GM18868 (cell line): ENCODE measurements at regions not wholly inside any gene's neighbourhood (a gene's known extent, or its start where the extent isn't known, plus 50 kb on each side); places are given as distances from the start of the nearest gene placed in this dataset.
"Not testable (repeated sequence)": the region's sequence is repeated elsewhere in the genome, so short reads cannot be mapped to it uniquely, and the experiment has no call there.

Experiments
- ATAC-seq: cut with Tn5 transposase; IDR thresholded peaks from one replicate; pipeline ENCODE4 v1.9.1; 2021; ENCODE audit warnings: mild to moderate bottlenecking, moderate library complexity; ENCODE audit not compliant: unreplicated experiment

DNA sequence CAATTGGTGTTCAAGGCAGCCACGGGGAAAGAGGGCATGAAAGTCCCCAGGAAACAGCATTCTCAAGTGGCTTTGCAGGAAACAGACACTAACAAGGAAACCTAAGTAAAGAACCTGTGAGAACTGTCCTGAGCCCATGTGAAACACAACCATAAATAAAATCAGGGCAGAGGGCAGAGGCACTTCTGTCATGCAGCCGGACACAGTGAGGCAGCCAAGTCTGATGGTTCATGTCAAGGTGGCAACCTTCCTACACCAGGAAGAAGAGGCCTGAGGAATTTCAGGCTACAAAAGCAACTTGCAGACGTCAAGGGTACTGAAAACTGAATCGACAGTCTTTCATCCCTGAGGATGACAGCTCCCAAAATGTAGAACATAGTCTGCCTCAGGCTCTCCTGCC is 458.2 kb upstream of the NPVF start:
- no peak for ATAC-seq

- ATAC-seq, result no peak
Measured at GRCh38 chr7:25694211-25694610, 457.8 kb upstream of the NFE2L3 start.

- no peak for ATAC-seq
Measured at GRCh38 chr7:25694699-25695098, 457.3 kb upstream of the NFE2L3 start.

- no peak for ATAC-seq
Measured at GRCh38 chr7:25696571-25696970, 455.4 kb upstream of the NFE2L3 start.

GRCh38 chr7:25698451-25699113 is 453.4 kb upstream of the NFE2L3 start:
- ATAC-seq, result no peak

GRCh38 chr7:25700141-25700540 is 451.9 kb upstream of the NFE2L3 start:
- not testable (repeated sequence) for ATAC-seq

DNA sequence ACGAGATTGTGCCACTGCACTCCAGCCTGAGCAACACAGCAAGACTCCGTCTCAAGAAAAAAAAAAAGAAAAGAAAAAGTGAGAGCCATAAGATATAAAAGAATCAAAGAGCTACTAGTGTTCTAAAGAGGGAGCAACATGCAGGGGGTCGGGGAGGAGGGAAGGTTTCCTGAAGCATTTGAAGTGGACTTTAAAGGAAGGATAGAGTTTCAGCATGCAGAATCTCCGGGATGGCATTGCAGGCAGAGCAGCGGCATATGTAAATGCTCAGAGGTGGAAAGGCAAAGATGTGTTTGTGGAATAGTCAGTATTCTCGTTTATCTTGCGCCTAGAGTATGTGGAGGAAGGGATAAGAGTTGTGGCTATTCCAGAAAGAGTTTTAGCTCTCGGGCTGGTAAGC is 447.6 kb upstream of the NFE2L3 start:
- ATAC-seq, result no peak

DNA sequence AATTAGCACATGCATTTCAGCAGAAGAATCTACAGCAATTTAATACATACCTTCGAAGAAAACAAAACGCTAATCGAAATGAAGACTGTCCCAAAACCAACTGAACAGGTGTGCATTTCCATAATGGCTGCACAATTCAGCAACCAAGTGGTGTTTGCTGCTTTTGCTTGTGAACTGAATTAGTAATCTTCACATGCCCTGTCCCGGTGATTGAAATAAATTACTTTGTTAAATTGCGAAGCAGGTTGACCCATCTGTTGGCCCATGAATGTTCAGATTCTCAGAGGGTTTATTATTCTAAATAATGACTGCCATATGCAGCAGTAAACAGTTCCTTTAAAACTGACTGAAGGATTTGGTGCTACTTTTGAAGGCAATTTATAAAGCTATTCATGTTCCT is 445.2 kb upstream of the NFE2L3 start:
- no peak for ATAC-seq

DNA sequence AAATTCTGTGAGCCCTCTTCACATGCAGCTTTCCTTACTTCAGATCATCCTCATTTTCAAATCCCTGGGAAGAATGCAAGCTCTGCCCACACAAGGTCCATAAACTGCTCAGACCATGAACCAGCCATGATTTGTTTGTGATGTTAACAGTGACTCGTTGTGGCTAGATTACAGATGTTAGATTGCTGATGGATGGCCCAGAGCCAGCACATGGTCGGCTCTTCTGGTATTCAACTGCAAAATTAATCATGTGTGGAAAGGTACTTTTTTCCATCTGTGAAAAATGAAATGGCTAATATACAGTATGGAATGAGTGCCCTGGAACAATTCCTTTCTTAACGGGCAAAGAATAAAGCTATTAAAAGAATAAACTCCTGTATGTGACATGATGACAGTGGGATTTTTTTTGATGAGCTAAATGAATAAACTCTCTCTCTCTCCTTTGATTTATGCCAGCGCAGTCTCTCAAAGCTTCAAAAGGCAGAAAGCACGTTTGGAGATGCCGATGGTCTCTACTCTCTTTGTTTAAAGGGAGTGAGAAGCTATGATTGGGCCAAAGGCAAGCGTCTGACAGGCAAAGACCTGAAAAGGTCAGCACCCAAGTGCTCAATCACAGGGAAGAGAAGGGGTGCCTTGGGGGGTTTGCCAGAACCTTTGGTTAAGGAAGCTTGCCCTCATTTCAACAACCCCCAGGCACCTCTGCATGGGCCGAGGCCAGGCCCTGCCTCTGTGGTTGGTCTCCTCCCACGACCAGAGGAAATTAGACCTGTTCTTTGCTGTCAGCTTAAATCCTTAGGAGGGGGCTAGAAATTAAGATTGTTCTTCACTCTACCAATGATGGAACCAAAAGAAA is 444.0 kb upstream of the NFE2L3 start:
- no peak for ATAC-seq

GRCh38 chr7:25710959-25711358 is 441.0 kb upstream of the NFE2L3 start:
- ATAC-seq, result no peak

DNA sequence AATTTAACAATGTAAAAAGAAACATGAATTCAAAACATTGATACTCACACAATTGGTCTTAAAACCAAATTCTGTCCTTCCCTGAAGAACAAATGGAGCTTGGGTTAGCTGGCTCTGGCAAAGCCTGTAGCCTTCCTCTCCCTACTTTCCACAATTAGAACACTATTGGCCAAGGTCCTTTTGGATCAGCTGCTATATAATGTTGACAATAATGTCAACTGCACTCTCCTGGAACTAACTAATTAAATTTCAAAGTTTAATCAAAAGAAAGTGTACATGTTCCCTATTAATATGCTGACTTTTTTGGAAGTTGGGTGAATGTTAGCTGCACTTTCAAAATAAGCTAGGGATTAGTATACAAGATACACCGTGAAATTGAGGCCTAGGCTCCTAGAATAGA is 440.1 kb upstream of the NFE2L3 start:
- ATAC-seq, result no peak

GRCh38 chr7:25712500-25712899 is 439.5 kb upstream of the NFE2L3 start:
- no peak for ATAC-seq

DNA sequence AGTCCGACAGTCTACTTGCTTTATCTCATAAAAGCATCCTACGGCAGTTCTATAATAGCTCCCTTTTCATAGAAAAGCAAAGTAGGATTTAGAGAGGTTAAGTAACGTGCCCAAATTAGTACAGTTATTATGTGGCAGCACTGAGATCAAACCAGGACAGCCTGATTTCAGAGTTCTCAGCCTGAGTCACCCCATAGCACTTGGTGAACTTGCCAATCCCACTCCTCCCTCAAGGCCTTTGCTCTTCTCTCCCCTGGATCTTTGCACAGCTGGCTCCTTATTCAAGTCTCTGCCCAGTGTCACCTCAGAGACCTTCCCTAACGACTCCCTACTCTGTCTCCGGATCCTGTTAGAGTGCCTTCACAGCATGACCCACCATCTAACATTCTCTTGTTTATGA is 438.0 kb upstream of the NFE2L3 start:
- no peak for ATAC-seq

- no peak for ATAC-seq
Measured at GRCh38 chr7:25716421-25716820, 435.6 kb upstream of the NFE2L3 start.

GRCh38 chr7:25718596-25718995 is 433.4 kb upstream of the NFE2L3 start:
- no peak for ATAC-seq

- ATAC-seq, result no peak
Measured at GRCh38 chr7:25719190-25719896, 432.7 kb upstream of the NFE2L3 start.

DNA sequence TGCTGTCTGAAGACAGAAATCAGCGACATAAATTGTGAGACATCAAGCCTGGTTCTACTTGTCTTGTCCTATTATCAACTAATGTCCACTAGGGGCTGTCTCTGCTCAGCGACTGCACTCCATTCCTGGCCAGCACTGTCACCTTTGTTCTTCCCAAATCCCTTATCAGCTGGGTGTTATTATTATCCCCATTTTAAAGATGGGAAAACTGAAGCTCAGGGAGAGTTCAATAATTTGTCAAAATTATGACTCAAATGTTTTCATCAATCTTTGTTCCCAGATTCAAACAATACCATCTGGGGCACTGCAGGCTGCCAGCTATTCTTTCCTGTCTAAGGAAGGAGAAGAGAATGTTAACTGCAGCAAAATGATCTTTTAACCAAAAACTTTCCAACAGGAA is 431.6 kb upstream of the NFE2L3 start:
- ATAC-seq, result no peak

- ATAC-seq, result no peak
Measured at GRCh38 chr7:25722856-25723255, 429.1 kb upstream of the NFE2L3 start.

DNA sequence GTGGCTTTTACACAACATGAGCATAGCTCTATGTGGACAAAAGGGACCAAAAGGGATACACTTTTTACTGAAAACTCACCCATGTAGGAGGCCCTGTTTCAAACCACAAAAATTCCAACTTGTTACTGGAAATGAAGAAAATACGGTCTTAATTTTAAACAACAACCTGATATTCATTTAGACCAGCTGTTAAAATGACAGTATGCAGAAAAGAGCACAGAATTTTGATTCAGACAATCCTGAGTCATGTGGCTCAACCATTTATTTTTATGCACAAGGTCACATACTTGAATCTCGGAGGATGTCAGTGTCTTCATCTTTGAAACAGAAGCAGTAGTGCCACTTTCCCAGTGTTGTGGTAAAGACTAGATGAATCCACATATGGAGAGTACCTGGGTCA is 426.5 kb upstream of the NFE2L3 start:
- ATAC-seq, result no peak

DNA sequence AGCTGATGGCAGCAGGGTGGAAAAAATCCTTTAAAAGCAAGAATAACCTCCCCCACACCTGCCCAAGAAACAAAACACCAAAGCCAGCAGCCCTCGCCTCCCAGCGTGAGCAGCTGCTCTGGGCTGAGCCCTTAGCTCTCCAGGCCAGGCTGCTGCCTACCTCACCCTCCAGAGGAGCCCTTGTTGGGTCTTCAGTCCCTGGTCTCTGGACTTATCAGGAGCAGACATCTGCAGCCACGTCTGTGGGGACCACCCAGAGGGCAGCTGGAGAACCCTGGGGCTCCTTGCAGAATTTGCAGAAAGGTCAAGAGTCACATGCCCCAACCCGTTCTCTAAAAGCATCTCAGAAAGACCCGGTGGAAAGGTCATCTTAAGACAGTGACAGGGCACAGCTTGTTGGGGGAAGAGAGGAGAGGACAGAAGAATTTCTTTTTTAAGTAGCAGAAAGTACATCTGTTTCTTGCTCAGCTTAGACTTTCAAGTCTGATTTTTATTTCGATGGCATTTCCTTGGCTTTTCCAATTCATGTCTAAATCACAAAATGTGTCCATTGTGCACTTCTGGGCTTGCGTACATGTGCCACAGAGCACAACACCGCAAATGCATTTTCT is 425.7 kb upstream of the NFE2L3 start:
- ATAC-seq, result no peak

- ATAC-seq, result no peak
Measured at GRCh38 chr7:25726781-25727311, 425.2 kb upstream of the NFE2L3 start.
